ENCODE measurements at regions not wholly inside any gene's neighbourhood (a gene's known extent, or its start where the extent isn't known, plus 50 kb on each side); places are given as distances from the start of the nearest gene placed in this dataset.

- no peak for TF ChIP-seq CTCF (conservative IDR thresholded peaks at IDR 0.05; ENCODE audit: control insufficient read depth, insufficient read depth, low read depth, low read length)
- no peak overlapping the region for H3K4me3 ChIP-seq (ENCODE audit: control insufficient read depth, low read depth, low read length)
Observed at GRCh38 chr7:131000873-131001272, 266.9 kb upstream of the KLF14 start.

GRCh38 chr7:131002600-131002999, 268.6 kb upstream of the KLF14 start:
- TF ChIP-seq CTCF (conservative IDR thresholded peaks at IDR 0.05; ENCODE audit: control insufficient read depth, insufficient read depth, low read depth, low read length): no peak
- no peak overlapping the region for H3K4me3 ChIP-seq (ENCODE audit: control insufficient read depth, low read depth, low read length)
- no peak for DNase-seq (ENCODE audit: low read depth)

More at GRCh38 chr7:131000873-131001272, 266.9 kb upstream of the KLF14 start:
- no peak for DNase-seq (ENCODE audit: low read depth)

GRCh38 chr7:131003634-131004033, 269.6 kb upstream of the KLF14 start:
- no peak overlapping the region for H3K4me3 ChIP-seq (ENCODE audit: control insufficient read depth, low read depth, low read length)
- DNase-seq (ENCODE audit: low read depth): no peak
- no peak for TF ChIP-seq CTCF (conservative IDR thresholded peaks at IDR 0.05; ENCODE audit: control insufficient read depth, insufficient read depth, low read depth, low read length)

- TF ChIP-seq CTCF (conservative IDR thresholded peaks at IDR 0.05; ENCODE audit: control insufficient read depth, insufficient read depth, low read depth, low read length): no peak
- no peak overlapping the region for H3K4me3 ChIP-seq (ENCODE audit: control insufficient read depth, low read depth, low read length)
- no peak for DNase-seq (ENCODE audit: low read depth)
Observed at GRCh38 chr7:131004371-131004770, 270.4 kb upstream of the KLF14 start.

GRCh38 chr7:131007439-131008330, 273.7 kb upstream of the KLF14 start:
- peak; percentile 82 for DNase-seq (ENCODE audit: low read depth)
- H3K4me3 ChIP-seq (ENCODE audit: control insufficient read depth, low read depth, low read length): no peak overlapping the region

More at GRCh38 chr7:131007439-131008330, 273.7 kb upstream of the KLF14 start:
- TF ChIP-seq CTCF (conservative IDR thresholded peaks at IDR 0.05; ENCODE audit: control insufficient read depth, insufficient read depth, low read depth, low read length): peak; percentile 64

All from fibroblast of mammary gland (primary cell).